ENCODE measurements at regions not wholly inside any gene's neighbourhood (a gene's known extent, or its start where the extent isn't known, plus 50 kb on each side); places are given as distances from the start of the nearest gene placed in this dataset.

DNA sequence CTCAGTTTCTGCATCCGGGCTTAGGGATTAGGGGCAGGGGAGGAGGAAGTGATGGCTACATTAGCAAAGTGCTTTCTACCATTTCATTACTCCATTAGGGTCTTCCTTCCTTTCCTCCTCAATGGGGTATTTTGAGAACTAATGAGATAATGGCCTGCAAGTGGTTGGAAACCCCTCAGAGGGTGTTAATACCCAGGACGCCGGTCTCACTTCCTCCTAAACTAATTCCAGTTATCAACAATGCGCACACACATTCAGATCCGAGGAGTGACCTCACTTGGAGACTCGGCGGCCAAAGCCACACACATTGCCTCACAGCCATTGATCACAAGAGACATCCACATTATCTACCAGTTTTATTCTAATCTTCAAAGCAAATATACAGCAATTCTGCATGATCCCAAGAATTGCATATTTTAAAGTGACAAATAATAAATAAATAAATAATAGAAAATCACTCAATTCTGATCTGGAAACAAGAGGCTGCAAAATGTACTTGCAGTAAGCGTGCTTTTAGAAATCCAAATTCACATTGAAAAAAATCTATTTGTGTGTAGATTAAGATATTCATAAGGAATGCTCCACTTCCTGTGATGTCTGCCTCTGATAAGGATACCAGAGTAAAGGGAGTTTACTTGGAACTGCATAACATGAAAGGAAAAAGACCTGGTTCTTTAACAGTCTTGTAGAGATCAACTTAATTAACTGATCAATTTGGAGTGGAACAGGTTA lies 329.1 kb downstream of the FBXW7 start:
- no peak for TF ChIP-seq CTCF (IDR thresholded peaks at IDR 0.05; ENCODE audit: insufficient read depth, low read length, missing control alignments)
- CTCF ChIA-PET = no interaction called here
- DNase-seq (ENCODE audit: low read depth, low spot score) = no peak
- no peak overlapping the region for H3K4me3 ChIP-seq (ENCODE audit: low read depth, low read length)
- POLR2A ChIA-PET = no interaction called here

GRCh38 chr4:152206185-152206584 lies 329.7 kb downstream of the FBXW7 start:
- CTCF ChIA-PET = no interaction called here
- POLR2A ChIA-PET = no interaction called here
- no peak overlapping the region for H3K4me3 ChIP-seq (ENCODE audit: low read depth, low read length)
- TF ChIP-seq CTCF (IDR thresholded peaks at IDR 0.05; ENCODE audit: insufficient read depth, low read length, missing control alignments) = no peak
- DNase-seq (ENCODE audit: low read depth, low spot score) = no peak

- no peak for TF ChIP-seq CTCF (IDR thresholded peaks at IDR 0.05; ENCODE audit: insufficient read depth, low read length, missing control alignments)
- CTCF ChIA-PET = no interaction called here
Observed at GRCh38 chr4:152202415-152202814, 333.5 kb downstream of the FBXW7 start.

GRCh38 chr4:152200511-152201333 lies 335.2 kb downstream of the FBXW7 start:
- ChIA-PET POLR2A (no interaction called here), CTCF (no interaction called here)
- TF ChIP-seq CTCF (IDR thresholded peaks at IDR 0.05; ENCODE audit: insufficient read depth, low read length, missing control alignments) = no peak

More at GRCh38 chr4:152202415-152202814, 333.5 kb downstream of the FBXW7 start:
- H3K4me3 ChIP-seq (ENCODE audit: low read depth, low read length) = no peak overlapping the region
- no peak for DNase-seq (ENCODE audit: low read depth, low spot score)
- POLR2A ChIA-PET = no interaction called here

GRCh38 chr4:152197211-152197610 lies 338.7 kb downstream of the FBXW7 start:
- DNase-seq (ENCODE audit: low read depth, low spot score) = no peak
- ChIA-PET POLR2A (no interaction called here), CTCF (no interaction called here)
- no peak overlapping the region for H3K4me3 ChIP-seq (ENCODE audit: low read depth, low read length)
- no peak for TF ChIP-seq CTCF (IDR thresholded peaks at IDR 0.05; ENCODE audit: insufficient read depth, low read length, missing control alignments)

More at GRCh38 chr4:152200511-152201333, 335.2 kb downstream of the FBXW7 start:
- H3K4me3 ChIP-seq (ENCODE audit: low read depth, low read length) = no peak overlapping the region
- DNase-seq (ENCODE audit: low read depth, low spot score) = no peak

- no peak for TF ChIP-seq CTCF (IDR thresholded peaks at IDR 0.05; ENCODE audit: insufficient read depth, low read length, missing control alignments)
- CTCF ChIA-PET = no interaction called here
- POLR2A ChIA-PET = no interaction called here
- no peak for DNase-seq (ENCODE audit: low read depth, low spot score)
- no peak overlapping the region for H3K4me3 ChIP-seq (ENCODE audit: low read depth, low read length)
Observed at GRCh38 chr4:152195888-152196287, 340.0 kb downstream of the FBXW7 start.
